OCI-LY1 (cell line): ENCODE measurements at regions not wholly inside any gene's neighbourhood (a gene's known extent, or its start where the extent isn't known, plus 50 kb on each side); places are given as distances from the start of the nearest gene placed in this dataset.

ENCODE experiments used
- H2AFZ ChIP-seq: fragments of 200-600 bp; sonication (generic), shearing (Covaris generic); 2 replicates; pipeline ENCODE4 v1.6.0; 2014; ENCODE audit warnings: antibody characterized with exemption, mild to moderate bottlenecking, low read length
- H3F3A ChIP-seq: fragments of 200-600 bp; sonication (generic), shearing (Covaris generic); 2 replicates; pipeline ENCODE4 v1.6.0; 2014; ENCODE audit warnings: mild to moderate bottlenecking, antibody characterized with exemption, low read length, moderate library complexity; ENCODE audit not compliant: insufficient read depth
- H3K27ac ChIP-seq: fragments of 200-600 bp; sonication (generic); 2 replicates; pipeline ENCODE4 v1.5.1; 2014; ENCODE audit warnings: low read length, mixed run types, mild to moderate bottlenecking, low read depth; ENCODE audit not compliant: poor library complexity, severe bottlenecking
- H3K27me3 ChIP-seq: fragments of 200-600 bp; sonication (generic); 2 replicates; pipeline ENCODE4 v1.6.0; 2014; ENCODE audit warnings: antibody characterized with exemption, mild to moderate bottlenecking, low read length, moderate library complexity; ENCODE audit not compliant: insufficient read depth
- H3K36me3 ChIP-seq: fragments of 200-600 bp; sonication (generic); 2 replicates; pipeline ENCODE4 v1.6.1; 2014; ENCODE audit warnings: mild to moderate bottlenecking, antibody characterized with exemption, low read length, moderate library complexity, mixed read lengths; ENCODE audit not compliant: insufficient read depth
- H3K4me1 ChIP-seq: fragments of 200-600 bp; sonication (generic); 2 replicates; pipeline ENCODE4 v1.5.1; 2014; ENCODE audit warnings: mild to moderate bottlenecking, low read length, moderate library complexity; ENCODE audit not compliant: insufficient read depth, severe bottlenecking
- H3K4me2 ChIP-seq: fragments of 200-600 bp; sonication (generic), shearing (Covaris generic); 2 replicates; pipeline ENCODE4 v1.6.1; 2014; ENCODE audit warnings: low read length
- H3K4me3 ChIP-seq: fragments of 200-600 bp; sonication (generic); 2 replicates; pipeline ENCODE4 v1.5.1; 2014; ENCODE audit warnings: low read length, low read depth, mild to moderate bottlenecking, mixed read lengths; ENCODE audit not compliant: poor library complexity, severe bottlenecking
- H3K79me2 ChIP-seq: fragments of 200-600 bp; shearing (Covaris generic); 2 replicates; pipeline ENCODE4 v1.6.1; 2016; ENCODE audit warnings: mixed run types, low read length, mixed read lengths; ENCODE audit not compliant: insufficient read depth
- H3K9ac ChIP-seq: fragments of 200-600 bp; sonication (generic), shearing (Covaris generic); 2 replicates; pipeline ENCODE4 v1.6.1; 2014; ENCODE audit warnings: mild to moderate bottlenecking, low read length, mixed read lengths
- H3K9me2 ChIP-seq: fragments of 200-600 bp; sonication (generic), shearing (Covaris generic); 2 replicates; pipeline ENCODE4 v1.6.1; 2014; ENCODE audit warnings: low read depth, mild to moderate bottlenecking, low read length, mixed read lengths
- H3K9me3 ChIP-seq: fragments of 200-600 bp; shearing (Covaris generic); 2 replicates; pipeline ENCODE4 v1.6.1; 2014; ENCODE audit warnings: low read length, mixed read lengths
- H4K20me1 ChIP-seq: fragments of 200-600 bp; sonication (generic), shearing (Covaris generic); 2 replicates; pipeline ENCODE4 v1.6.0; 2016; ENCODE audit warnings: mild to moderate bottlenecking, low read length; ENCODE audit not compliant: insufficient read depth
- CTCF ChIP-seq: fragments of 200-600 bp; sonication (generic), shearing (Covaris generic); IDR thresholded peaks from 2 replicates; pipeline ENCODE4 v1.5.1; 2017; ENCODE audit warnings: mild to moderate bottlenecking, antibody characterized with exemption, low read length, moderate library complexity, mixed read lengths
- EZH2 ChIP-seq: fragments of 200-600 bp; sonication (generic), shearing (Covaris generic); IDR thresholded peaks from 2 replicates; pipeline ENCODE4 v1.8.0; 2017; ENCODE audit warnings: borderline replicate concordance, mixed run types, mild to moderate bottlenecking, antibody characterized with exemption, low read length, moderate library complexity, mixed read lengths

- H2AFZ ChIP-seq, result no peak overlapping the region
- H3K4me3 ChIP-seq, result no peak overlapping the region
- no peaks in the 10 kb centered on the region for H4K20me1 ChIP-seq
- no peaks in the 10 kb centered on the region for H3K4me1 ChIP-seq
- TF ChIP-seq EZH2 (no peak), CTCF (no peak)
- no peaks in the 10 kb centered on the region for H3K79me2 ChIP-seq
- no peak overlapping the region for H3K9ac ChIP-seq
- H3K4me2 ChIP-seq, result no peak overlapping the region
- H3K36me3 ChIP-seq, result no peaks in the 10 kb centered on the region
- no peaks in the 10 kb centered on the region for H3K27me3 ChIP-seq
- H3F3A ChIP-seq, result no peaks in the 10 kb centered on the region
- H3K27ac ChIP-seq, result no peak overlapping the region
- H3K9me3 ChIP-seq, result no peaks in the 10 kb centered on the region
- no peaks in the 10 kb centered on the region for H3K9me2 ChIP-seq
Measured at GRCh38 chr14:54257424-54257823, 139.4 kb upstream of the CDKN3 start.

GRCh38 chr14:54258382-54258781 lies 138.4 kb upstream of the CDKN3 start:
- TF ChIP-seq CTCF, result no peak
- TF ChIP-seq EZH2, result no peak
- Histone ChIP-seq H4K20me1 (no peaks in the 10 kb centered on the region), H3K9me3 (no peaks in the 10 kb centered on the region), H3K9ac (no peak overlapping the region), H3K9me2 (no peaks in the 10 kb centered on the region), H3K27me3 (no peaks in the 10 kb centered on the region), H3F3A (no peaks in the 10 kb centered on the region), H3K27ac (no peak overlapping the region), H3K4me1 (no peaks in the 10 kb centered on the region), H3K36me3 (no peaks in the 10 kb centered on the region), H3K4me2 (no peak overlapping the region), H3K4me3 (no peak overlapping the region), H2AFZ (no peak overlapping the region), H3K79me2 (no peaks in the 10 kb centered on the region)

- no peak for TF ChIP-seq CTCF
- no peak for TF ChIP-seq EZH2
- H3K27me3 ChIP-seq, result no peaks in the 10 kb centered on the region
- no peaks in the 10 kb centered on the region for H3K9me3 ChIP-seq
- no peak overlapping the region for H3K27ac ChIP-seq
- no peak overlapping the region for H2AFZ ChIP-seq
- no peak overlapping the region for H3K9ac ChIP-seq
- no peaks in the 10 kb centered on the region for H4K20me1 ChIP-seq
- H3K36me3 ChIP-seq, result no peaks in the 10 kb centered on the region
- no peak overlapping the region for H3K4me2 ChIP-seq
- H3K9me2 ChIP-seq, result no peaks in the 10 kb centered on the region
- no peak overlapping the region for H3K4me3 ChIP-seq
- H3K79me2 ChIP-seq, result no peaks in the 10 kb centered on the region
- no peaks in the 10 kb centered on the region for H3K4me1 ChIP-seq
- no peaks in the 10 kb centered on the region for H3F3A ChIP-seq
Measured at GRCh38 chr14:54259821-54260220, 137.0 kb upstream of the CDKN3 start.
